HG03558 (cell line): ENCODE measurements at regions not wholly inside any gene's neighbourhood (a gene's known extent, or its start where the extent isn't known, plus 50 kb on each side); places are given as distances from the start of the nearest gene placed in this dataset.
"Not testable (repeated sequence)": the region's sequence is repeated elsewhere in the genome, so short reads cannot be mapped to it uniquely, and the experiment has no call there.

Experiments
- ATAC-seq: cut with Tn5 transposase; IDR thresholded peaks from one replicate; pipeline ENCODE4 v1.9.1; 2021; ENCODE audit warnings: moderate number of reproducible peaks; ENCODE audit not compliant: unreplicated experiment; ENCODE audit errors: extremely low read depth

DNA sequence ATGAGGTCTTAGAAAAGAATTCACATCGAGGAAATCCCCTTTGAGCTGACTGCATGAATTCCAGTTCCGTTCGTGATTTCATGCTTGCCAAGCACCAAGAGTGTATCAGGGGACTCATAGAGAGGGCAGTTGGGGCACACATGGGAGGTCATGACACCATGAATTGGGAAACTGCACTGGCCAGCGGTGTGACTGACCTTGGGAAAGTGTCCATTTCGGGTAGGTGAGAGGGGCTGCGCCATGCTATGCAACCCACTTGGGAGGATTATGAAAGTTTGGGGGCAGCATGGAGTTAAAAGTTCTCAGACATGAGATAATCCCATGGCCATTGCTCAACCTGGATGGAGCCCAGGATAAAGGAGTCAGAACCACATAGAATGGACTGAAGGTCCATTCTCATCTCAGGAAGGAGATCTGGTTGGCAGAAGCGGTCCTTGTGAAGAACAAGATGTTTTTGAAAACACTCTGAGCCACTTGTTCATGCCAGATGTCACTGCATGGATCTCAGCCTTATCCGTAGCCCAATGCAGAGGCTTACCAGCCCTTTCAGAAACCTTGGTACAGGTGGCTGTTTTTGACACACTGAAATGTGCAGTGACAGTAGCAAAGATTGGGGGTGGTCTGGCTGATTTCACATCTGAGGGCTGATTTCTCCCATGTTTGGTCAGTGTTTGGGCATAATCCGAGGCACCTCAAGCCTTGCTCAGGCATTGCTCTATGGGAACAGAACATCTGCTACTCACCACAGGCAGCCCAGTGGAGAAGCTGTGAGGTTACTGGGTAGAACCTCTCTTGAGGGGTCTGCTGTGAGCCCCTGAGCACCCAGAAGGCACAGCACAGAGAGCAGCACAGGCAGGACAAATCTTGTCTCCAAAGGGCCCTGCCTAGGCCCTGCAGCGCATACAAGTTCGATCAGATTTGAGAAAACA is 252.3 kb downstream of the CXCL12 start:
- ATAC-seq: no peak

DNA sequence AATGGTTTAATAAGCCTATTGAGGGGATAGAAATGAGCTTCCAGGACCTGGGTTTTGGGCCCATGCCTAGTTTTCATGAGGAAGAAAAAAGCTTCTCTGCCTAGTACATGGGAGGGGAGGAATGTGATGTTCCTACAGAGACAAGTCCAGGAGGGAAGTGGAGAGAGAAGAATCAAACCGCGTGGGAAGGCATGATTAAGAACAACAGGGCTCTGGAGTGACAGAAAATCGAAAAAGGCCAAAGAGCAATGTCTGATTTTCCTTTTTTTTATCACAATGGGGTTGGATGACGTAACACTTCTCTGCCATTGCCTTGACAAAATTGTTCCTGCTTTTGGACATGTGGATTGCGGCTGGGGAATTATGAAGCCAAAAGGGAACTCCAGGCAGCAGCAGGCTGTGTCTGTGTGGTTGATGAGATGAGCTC is 258.6 kb downstream of the CXCL12 start:
- ATAC-seq: no peak

DNA sequence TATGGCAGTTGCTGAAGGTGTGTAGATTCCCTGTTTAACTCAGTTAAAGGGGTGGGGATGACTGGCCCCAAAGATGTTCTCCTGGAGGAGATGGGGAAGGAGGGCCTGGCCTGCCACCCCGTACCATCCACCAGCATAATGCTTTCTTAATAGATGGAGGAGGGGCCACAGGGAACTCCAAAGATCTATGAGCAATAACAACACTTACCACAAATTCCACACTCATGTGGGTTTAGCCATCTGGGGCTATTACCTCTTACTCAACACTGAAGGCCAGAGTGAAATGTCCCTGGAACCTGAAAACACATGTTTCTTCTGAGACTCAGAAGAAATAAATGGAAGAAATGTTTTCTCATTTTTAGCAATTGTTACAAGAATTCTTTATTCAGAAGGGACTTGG is 259.0 kb downstream of the CXCL12 start:
- no peak for ATAC-seq

DNA sequence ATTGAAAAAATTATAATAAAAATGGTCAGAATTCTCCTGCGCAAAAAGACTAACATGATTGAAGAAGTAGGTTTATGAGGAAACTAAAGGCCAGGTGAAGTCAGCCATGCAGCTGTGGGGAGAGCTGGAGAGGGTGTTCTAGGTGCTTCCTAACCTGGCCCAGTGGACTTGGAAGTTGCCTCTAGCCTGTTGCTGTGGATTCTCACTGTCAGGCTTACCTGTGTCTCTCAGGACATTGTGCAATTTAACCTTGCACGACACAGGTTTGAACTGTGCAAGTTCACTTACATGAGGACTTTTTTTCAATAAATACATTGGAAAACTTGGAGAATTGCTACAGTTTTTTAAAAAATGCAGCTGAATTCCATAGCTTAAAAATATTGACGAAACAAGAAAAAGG is 266.4 kb downstream of the CXCL12 start:
- ATAC-seq: no peak

DNA sequence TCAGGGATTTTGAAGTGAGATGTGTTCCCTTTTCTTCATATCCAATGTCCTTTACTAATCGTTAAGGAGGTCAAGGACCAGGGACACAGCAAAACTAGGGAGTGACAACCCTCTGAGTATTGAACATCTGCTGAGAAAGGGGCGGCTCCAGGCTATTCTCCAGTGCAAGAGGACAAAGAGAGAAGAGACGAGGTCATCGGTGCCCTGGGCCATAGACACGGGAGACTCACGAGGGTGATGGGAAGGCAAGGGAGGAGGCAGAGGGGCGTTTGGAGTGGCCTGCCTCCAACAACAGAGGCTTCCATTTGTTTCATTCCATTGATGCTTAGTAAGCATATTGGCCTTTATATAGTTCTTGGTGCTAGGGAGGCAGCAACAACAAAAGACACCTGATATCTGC is 268.4 kb downstream of the CXCL12 start:
- no peak for ATAC-seq

DNA sequence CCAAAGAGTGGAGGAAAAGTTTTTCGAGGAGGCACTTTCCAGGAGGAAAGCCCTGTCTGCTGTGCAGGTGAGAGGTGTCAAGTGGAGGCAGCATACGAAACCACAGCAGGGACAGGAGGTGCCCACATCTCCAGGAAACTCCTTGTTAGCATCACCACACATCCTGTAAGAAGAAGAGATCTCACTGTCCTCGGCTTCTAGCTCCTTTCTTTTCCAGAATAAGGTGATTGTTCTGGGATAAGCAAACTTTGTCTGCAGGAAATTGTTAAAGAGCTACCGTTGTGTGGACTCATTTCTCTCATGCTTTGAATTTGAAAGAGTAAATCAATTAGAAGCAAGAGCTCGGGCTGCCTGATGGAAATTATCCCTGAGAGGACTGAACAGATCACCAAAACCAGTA is 269.4 kb downstream of the CXCL12 start:
- no peak for ATAC-seq

DNA sequence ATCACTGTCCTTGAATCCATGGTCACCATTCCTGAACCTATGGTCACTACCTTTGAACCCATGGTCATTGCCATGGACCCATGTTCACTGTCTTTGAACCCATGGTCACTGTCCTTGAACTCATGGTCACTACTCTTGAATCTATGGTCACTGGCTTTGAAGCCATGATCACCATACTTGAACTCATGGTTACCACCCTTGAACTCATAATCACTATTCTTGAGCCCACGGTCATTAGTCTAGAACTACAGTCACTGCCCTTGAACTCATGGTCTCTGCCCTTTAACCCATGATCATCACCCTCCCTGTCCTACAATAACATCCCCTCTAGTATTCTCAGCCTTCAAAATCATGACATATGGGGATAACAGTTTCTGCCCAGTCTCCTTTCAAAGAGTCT is 270.5 kb downstream of the CXCL12 start:
- ATAC-seq: no peak

DNA sequence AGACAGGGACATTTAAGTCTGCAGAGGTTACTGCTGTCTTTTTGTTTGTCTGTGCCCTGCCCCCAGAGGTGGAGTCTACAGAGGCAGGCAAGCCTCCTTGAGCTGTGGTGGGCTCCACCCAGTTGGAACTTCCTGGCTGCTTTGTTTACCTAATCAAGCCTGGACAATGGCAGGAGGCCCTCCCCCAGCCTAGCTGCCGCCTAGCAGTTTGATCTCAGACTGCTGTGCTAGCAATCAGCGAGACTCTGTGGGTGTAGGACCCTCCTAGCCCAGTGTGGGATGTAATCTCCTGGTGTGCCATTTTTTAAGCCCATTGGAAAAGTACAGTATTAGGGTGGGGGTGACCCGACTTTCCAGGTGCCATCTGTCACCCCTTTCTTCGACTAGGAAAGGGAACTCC is 272.6 kb downstream of the CXCL12 start:
- not testable (repeated sequence) for ATAC-seq

DNA sequence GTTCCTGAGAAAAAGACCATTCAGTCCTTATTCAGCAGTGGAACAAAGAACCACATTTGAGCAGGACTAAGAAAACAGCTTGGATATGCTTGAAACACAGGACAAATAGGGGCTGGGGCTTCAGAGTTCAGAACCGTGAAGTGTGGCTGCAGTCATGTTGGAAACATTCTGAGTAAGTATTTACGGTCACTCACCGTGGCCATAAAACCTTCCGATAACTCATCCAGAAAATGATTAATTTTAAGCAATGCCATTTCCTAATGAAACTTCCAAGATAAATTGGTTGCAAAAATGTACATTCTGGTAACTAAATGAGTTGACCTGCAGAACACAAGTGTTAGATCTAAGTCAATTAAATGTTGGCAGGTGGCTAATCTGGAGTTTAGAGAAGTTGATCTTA is 279.2 kb downstream of the CXCL12 start:
- no peak for ATAC-seq

DNA sequence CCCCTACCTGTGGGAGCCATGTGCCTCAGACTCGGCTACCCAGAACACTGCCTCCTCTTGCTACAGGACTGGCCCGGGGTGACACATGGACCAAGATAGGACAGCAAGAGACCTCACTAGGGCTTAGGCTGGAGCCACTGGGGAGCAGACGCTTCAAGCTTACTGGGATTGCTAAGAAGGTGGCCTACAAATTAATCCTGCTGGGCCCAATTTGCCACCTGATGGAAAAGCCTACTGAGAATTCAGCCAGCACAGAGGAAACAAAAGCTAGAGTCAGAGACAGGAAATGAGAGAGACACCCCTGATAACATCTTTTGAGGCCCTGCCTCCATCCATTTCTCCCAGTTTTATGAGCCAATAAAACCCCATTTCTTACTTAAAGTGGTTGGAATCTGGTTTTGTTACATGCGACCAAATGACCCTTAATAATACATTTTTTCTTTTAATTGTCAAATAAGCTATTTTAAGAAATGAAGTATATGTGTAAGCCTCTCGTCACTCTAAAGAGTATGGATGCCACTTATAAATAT is 282.1 kb downstream of the CXCL12 start:
- no peak for ATAC-seq

DNA sequence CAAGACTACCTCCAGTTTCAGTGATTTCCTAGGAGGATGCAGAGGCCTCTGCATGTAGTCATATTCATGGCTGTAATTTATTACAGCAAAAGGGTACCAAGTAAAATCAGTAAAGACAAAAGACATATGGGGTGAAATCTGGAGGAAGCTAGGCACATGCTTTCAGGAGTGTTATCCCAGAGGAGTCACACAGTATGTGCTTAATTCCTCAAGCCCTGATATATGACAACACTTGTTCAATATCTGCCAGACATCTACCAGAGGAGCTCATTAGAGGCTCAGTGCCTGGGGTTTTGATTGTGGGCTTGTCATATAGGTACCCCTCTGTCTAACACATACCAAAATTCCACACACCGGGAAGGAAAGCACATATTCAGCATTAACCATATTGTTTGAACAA is 283.8 kb downstream of the CXCL12 start:
- ATAC-seq: no peak

DNA sequence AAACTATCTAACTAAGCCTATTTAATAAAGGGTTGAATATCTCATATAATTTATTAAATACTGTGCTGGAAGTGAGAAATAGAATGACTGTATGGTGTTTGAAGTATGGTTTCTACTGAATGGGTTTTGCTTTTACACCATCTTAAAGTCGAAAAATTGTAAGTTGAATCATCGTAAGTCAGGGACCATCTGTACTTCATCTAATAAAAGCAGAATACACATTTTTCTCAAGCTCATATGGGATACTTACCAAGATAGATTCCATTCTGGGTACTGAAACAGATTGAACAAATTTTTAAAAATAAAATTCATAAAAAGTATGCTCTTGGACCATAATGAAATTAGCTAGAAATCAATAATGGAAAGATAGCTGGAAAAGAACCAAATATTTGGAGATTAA is 285.4 kb downstream of the CXCL12 start:
- no peak for ATAC-seq

DNA sequence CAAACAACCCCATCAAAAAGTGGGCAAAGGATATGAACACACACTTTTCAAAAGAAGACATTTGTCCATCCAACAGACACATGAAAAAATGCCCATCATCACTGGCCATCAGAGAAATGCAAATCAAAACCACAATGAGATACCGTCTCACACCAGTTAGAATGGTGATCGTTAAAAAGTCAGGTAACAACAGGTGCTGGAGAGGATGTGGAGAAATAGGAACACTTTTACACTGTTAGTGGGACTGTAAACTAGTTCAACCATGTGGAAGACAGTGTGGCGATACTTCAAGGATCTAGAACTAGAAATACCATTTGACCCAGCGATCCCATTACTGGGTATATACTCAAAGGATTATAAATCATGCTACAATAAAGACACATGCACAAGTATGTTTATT is 288.7 kb downstream of the CXCL12 start:
- not testable (repeated sequence) for ATAC-seq

DNA sequence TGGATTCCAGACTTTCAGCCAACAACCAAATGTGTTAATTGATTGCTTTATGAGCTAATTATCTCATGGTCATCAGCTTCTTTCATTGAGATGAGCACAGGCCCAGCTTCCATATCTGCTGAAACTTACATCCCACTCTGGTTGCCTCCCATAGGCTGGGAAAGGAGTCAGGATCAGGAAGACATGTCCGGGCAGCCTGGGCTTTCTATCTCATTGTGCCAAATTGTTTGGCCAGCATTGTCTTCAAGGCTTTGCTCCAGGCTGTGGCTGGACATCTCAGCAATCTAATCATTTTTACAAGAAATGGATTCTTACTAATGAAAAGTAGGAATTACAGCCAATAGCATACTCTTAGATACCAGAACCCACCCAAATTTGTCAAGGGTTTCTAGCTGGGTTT is 295.2 kb downstream of the CXCL12 start:
- no peak for ATAC-seq

DNA sequence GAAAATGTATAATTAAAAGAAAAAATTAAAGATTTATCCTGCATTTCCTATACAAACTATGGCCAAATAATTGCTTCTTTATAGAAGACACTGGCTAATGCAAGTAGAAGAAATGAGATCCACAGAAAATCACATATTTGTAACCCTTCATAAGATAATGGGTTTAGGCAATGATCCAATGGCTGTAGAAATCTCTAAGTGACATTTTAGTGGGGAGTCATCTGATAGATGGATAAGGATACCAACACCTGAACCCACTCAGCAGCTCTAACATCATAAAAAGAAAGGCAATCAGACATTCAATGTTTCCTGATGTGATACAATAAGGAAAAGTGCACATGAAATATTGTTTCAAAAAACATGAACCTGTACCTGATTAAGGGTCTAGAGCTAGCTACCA is 297.5 kb downstream of the CXCL12 start:
- no peak for ATAC-seq

DNA sequence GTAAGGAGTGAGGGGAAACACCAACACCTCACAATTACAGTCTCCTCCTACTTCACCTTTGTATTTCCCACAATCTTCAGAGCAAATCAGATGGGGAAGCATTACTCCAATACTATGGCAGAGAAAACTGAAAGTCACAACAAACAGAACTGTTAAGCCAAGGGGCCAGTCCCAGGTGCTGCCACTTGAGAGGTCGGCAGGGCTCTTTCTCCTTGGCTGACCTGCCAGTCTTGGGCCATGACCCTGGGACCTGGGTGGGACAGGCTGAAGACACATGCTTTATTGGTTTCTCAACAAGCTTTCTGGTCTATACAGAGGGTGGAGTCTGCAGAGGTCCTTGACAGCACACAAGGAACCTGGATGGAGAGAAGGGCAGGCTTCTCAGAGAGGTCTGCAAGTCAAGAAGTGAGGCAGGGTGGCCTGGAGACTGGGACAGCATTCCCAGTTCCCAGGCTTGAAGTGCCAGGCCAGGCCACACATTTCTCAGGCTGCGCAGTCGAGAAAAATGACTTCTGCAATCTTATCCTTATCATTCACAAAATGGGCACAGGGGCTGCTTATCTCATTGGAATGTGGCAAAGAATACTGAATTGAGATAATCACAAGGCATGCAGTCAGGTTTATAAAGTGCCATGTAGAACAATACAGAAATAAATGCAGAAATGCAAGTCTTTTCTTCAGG is 301.0 kb downstream of the CXCL12 start:
- ATAC-seq: no peak

DNA sequence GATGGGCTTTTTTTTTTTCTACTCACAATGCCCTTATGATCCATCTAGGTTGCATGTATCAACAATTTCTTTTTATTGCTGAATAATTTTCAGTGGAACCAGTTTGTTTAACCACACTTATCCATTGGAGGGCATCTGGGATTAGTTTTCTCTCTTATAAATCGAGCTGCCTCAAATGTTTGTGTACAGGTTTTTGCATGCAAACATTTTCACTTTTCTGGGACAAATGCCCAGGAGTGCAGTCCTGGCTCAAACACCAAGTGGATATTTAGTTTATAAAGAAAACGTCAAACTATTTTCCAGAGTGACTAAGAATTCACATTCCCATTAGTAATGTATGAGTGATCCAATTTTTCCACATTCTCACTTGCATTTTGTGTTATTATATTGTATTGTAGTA is 313.4 kb downstream of the CXCL12 start:
- no peak for ATAC-seq

DNA sequence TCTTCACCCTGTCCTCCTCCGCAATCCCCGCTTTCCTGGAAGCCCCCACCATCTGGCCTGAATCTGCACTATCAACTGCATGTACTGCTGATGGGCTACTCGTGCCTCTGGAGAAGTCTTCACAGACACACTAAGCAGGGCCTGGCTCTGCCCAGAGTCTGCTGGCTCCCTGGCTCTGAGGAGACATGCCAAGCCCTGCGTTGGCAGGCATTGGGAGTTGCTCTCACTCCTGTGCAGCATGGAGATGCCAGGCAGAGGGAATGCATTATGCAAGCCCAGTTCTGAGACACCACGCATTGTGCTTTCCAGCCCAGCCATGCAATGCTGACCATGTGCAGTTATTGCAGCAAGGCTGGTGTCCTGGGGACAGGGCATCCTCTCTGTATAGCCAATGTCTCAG is 314.6 kb downstream of the CXCL12 start:
- no peak for ATAC-seq

DNA sequence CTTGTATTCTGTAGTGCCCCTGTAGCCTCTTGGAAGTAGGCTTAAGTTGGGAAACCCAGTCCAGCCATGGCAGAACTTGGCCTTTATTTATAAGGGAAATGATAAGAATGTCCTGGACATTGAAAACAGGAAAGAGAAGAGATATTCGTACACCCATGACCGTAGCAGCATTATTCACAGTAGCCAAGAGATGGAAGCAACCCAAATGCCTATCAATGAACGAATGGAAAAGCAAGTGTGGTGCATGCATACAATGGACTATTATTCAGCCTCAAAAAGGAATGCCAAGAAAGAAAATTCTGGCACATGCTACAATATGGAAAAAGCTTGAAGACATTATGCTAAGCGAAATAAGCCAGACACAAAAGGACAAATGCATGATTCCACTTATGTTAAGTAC is 315.3 kb downstream of the CXCL12 start:
- no peak for ATAC-seq

DNA sequence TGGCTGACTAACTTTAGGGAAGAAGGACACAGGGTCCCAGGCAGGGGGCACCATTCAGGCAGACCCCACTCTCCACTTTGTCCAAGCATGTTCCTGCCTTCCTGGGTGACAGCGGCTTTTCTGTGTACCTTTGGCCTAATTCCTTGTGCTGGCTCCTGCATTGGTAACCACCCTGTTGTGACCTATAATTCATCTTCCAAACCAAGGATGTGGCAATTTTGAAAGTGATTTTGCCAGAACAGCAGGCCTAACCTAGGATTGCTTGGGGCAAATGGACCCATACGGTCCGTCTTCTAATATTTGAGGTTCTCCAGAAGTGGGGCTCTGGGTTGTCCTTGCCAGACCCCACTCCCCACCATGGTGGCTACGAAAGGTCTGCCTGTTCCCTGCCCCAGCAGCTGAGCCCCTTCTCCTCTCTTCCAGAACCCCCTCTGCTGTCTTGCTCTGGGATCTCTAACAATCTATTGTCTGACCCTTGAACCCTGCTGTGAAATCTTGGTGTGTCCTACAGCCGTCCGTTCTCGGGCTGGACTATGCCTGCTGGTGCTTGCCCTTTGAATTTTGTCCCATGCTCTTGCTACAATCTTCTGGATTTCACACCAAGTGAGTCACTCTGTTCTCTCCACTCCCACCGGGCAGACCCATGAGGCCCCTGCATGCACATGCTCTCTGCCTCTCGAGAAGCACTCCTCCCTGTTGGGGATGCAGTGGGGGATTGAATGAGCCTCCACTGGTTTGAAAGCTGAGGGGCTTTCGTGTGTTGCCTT is 316.0 kb downstream of the CXCL12 start:
- no peak for ATAC-seq

DNA sequence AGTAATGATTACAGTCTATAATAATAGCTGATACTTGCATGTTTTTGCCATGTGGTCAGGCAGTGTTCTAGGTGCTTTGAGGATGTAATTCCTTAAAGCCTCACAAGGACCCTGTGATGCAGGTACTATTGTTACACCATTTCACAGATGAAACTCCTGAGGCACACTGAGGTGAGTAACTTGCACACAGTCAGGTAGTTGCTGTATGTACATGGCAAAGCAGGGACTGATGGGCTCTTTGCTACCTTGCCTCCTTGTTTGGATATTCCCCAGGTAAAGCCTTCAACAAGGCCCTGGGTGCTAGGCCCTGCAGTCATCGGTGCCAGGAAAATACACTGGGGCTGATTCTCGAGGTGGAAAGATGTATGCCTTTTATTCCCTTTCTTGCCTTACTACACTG is 317.5 kb downstream of the CXCL12 start:
- no peak for ATAC-seq
